ENCODE measurements at regions not wholly inside any gene's neighbourhood (a gene's known extent, or its start where the extent isn't known, plus 50 kb on each side); places are given as distances from the start of the nearest gene placed in this dataset.

GRCh38 chr2:122205641-122206040, 450.2 kb downstream of the TSN start:
- Histone ChIP-seq H3K27me3 (ENCODE audit: control insufficient read depth, insufficient read depth, low read length) (no peaks in the 10 kb centered on the region), H3K36me3 (ENCODE audit: control insufficient read depth, insufficient read depth, low read length) (no peaks in the 10 kb centered on the region), H3K4me3 (ENCODE audit: low read depth, low read length) (no peak overlapping the region)
- no peak for TF ChIP-seq CTCF (IDR thresholded peaks at IDR 0.05; ENCODE audit: insufficient read depth, low read length, poor library complexity, severe bottlenecking)
- no peak for DNase-seq (ENCODE audit: low read depth)

GRCh38 chr2:122206101-122206500, 450.6 kb downstream of the TSN start:
- TF ChIP-seq CTCF (IDR thresholded peaks at IDR 0.05; ENCODE audit: insufficient read depth, low read length, poor library complexity, severe bottlenecking), result no peak
- no peaks in the 10 kb centered on the region for H3K27me3 ChIP-seq (ENCODE audit: control insufficient read depth, insufficient read depth, low read length)
- no peaks in the 10 kb centered on the region for H3K36me3 ChIP-seq (ENCODE audit: control insufficient read depth, insufficient read depth, low read length)
- H3K4me3 ChIP-seq (ENCODE audit: low read depth, low read length), result no peak overlapping the region
- DNase-seq (ENCODE audit: low read depth), result no peak

- Histone ChIP-seq H3K4me3 (ENCODE audit: low read depth, low read length) (no peak overlapping the region), H3K27me3 (ENCODE audit: control insufficient read depth, insufficient read depth, low read length) (no peaks in the 10 kb centered on the region), H3K36me3 (ENCODE audit: control insufficient read depth, insufficient read depth, low read length) (no peaks in the 10 kb centered on the region)
- DNase-seq (ENCODE audit: low read depth), result no peak
- no peak for TF ChIP-seq CTCF (IDR thresholded peaks at IDR 0.05; ENCODE audit: insufficient read depth, low read length, poor library complexity, severe bottlenecking)
These were observed 453.9 kb downstream of the TSN start for GRCh38 chr2:122209377-122209776.

- TF ChIP-seq CTCF (IDR thresholded peaks at IDR 0.05; ENCODE audit: insufficient read depth, low read length, poor library complexity, severe bottlenecking), result no peak
- Histone ChIP-seq H3K27me3 (ENCODE audit: control insufficient read depth, insufficient read depth, low read length) (no peaks in the 10 kb centered on the region), H3K36me3 (ENCODE audit: control insufficient read depth, insufficient read depth, low read length) (no peaks in the 10 kb centered on the region), H3K4me3 (ENCODE audit: low read depth, low read length) (no peak overlapping the region)
- DNase-seq (ENCODE audit: low read depth), result no peak
These were observed 454.6 kb downstream of the TSN start for GRCh38 chr2:122210065-122210464.

- no peak for DNase-seq (ENCODE audit: low read depth)
- no peak for TF ChIP-seq CTCF (IDR thresholded peaks at IDR 0.05; ENCODE audit: insufficient read depth, low read length, poor library complexity, severe bottlenecking)
- Histone ChIP-seq H3K36me3 (ENCODE audit: control insufficient read depth, insufficient read depth, low read length) (no peaks in the 10 kb centered on the region), H3K27me3 (ENCODE audit: control insufficient read depth, insufficient read depth, low read length) (no peaks in the 10 kb centered on the region), H3K4me3 (ENCODE audit: low read depth, low read length) (no peak overlapping the region)
These were observed 455.7 kb downstream of the TSN start for GRCh38 chr2:122210898-122211856.
